RWPE2 (cell line): ENCODE measurements at regions not wholly inside any gene's neighbourhood (a gene's known extent, or its start where the extent isn't known, plus 50 kb on each side); places are given as distances from the start of the nearest gene placed in this dataset.
"Not testable (repeated sequence)": the region's sequence is repeated elsewhere in the genome, so short reads cannot be mapped to it uniquely, and the experiment has no call there.

Experiments used
- ATAC-seq: fragments of 200-7000 bp; cut with Tn5 transposase; 3 replicates; pipeline ENCODE4 v1.9.1; 2021; ENCODE audit warnings: low read depth
- DNase-seq: peaks from one replicate; pipeline ENCODE4 v3.0.0-alpha.2; 2020; ENCODE audit warnings: low spot score
- H3K27ac ChIP-seq: fragments of 450-650 bp; 2 replicates; pipeline ENCODE4 v1.5.1; 2017; ENCODE audit warnings: mild to moderate bottlenecking; ENCODE audit not compliant: poor library complexity, severe bottlenecking
- H3K27me3 ChIP-seq: fragments of 250-450 bp; sonication (Bioruptor Pico); 2 replicates; pipeline ENCODE4 v1.5.1; 2021; ENCODE audit warnings: mild to moderate bottlenecking, moderate library complexity; ENCODE audit not compliant: insufficient read depth, poor library complexity, severe bottlenecking
- H3K36me3 ChIP-seq: fragments of 250-450 bp; sonication (Bioruptor Pico); 2 replicates; pipeline ENCODE4 v1.5.1; 2020; ENCODE audit warnings: low read depth, mild to moderate bottlenecking, moderate library complexity
- H3K4me1 ChIP-seq: fragments of 250-450 bp; sonication (Bioruptor Pico); 2 replicates; pipeline ENCODE4 v1.5.1; 2021; ENCODE audit warnings: mild to moderate bottlenecking, moderate library complexity; ENCODE audit not compliant: insufficient read depth, poor library complexity, severe bottlenecking
- H3K4me3 ChIP-seq: fragments of 250-450 bp; sonication (Bioruptor Pico); 2 replicates; pipeline ENCODE4 v1.5.1; 2021; ENCODE audit warnings: mild to moderate bottlenecking, moderate library complexity; ENCODE audit not compliant: severe bottlenecking
- H3K9me3 ChIP-seq: fragments of 250-450 bp; sonication (Bioruptor Pico); 2 replicates; pipeline ENCODE4 v1.5.1; 2021; ENCODE audit warnings: mild to moderate bottlenecking, moderate library complexity; ENCODE audit not compliant: severe bottlenecking
- CTCF ChIP-seq: fragments of 450-650 bp; IDR thresholded peaks from one replicate; pipeline ENCODE4 v1.5.1; 2017; ENCODE audit warnings: mild to moderate bottlenecking, moderate library complexity; ENCODE audit not compliant: poor library complexity, severe bottlenecking

GRCh38 chr12:89870413-89871184 is 162.0 kb upstream of the ATP2B1 start:
- Histone ChIP-seq H3K27me3 (no peaks in the 10 kb centered on the region), H3K9me3 (peaks cover 6% of the 10 kb centered on the region), H3K27ac (no peak overlapping the region), H3K4me1 (no peaks in the 10 kb centered on the region), H3K36me3 (no peaks in the 10 kb centered on the region), H3K4me3 (no peak overlapping the region)
- no peak for TF ChIP-seq CTCF
- DNase-seq (no peak), ATAC-seq (no peak)

- not testable (repeated sequence) for H3K4me3 ChIP-seq, ATAC-seq, H3K36me3 ChIP-seq, H3K4me1 ChIP-seq, DNase-seq, H3K27me3 ChIP-seq, H3K27ac ChIP-seq, H3K9me3 ChIP-seq
Measured at GRCh38 chr12:89867611-89868010, 159.0 kb upstream of the ATP2B1 start.

- H3K36me3 ChIP-seq, result no peaks in the 10 kb centered on the region
- H3K27me3 ChIP-seq, result no peaks in the 10 kb centered on the region
- ATAC-seq (no peak), DNase-seq (no peak)
- H3K27ac ChIP-seq, result no peak overlapping the region
- no peak for TF ChIP-seq CTCF
- H3K4me1 ChIP-seq, result no peaks in the 10 kb centered on the region
- H3K4me3 ChIP-seq, result no peak overlapping the region
- no peaks in the 10 kb centered on the region for H3K9me3 ChIP-seq
Measured at GRCh38 chr12:89864411-89864810, 155.8 kb upstream of the ATP2B1 start.

- Histone ChIP-seq H3K4me3 (no peak overlapping the region), H3K4me1 (no peaks in the 10 kb centered on the region), H3K27me3 (no peaks in the 10 kb centered on the region), H3K27ac (no peak overlapping the region), H3K36me3 (no peaks in the 10 kb centered on the region), H3K9me3 (no peaks in the 10 kb centered on the region)
- no peak for DNase-seq
- TF ChIP-seq CTCF, result no peak
- no peak for ATAC-seq
Measured at GRCh38 chr12:89863968-89864367, 155.3 kb upstream of the ATP2B1 start.

- H3K36me3 ChIP-seq, result no peaks in the 10 kb centered on the region
- no peak overlapping the region for H3K27ac ChIP-seq
- H3K4me3 ChIP-seq, result no peak overlapping the region
- DNase-seq (no peak), ATAC-seq (no peak)
- no peak for TF ChIP-seq CTCF
- no peaks in the 10 kb centered on the region for H3K9me3 ChIP-seq
- H3K27me3 ChIP-seq, result no peaks in the 10 kb centered on the region
- no peaks in the 10 kb centered on the region for H3K4me1 ChIP-seq
Measured at GRCh38 chr12:89863493-89863938, 154.9 kb upstream of the ATP2B1 start.
